Ovary (tissue), 3 donors: ENCODE measurements at regions not wholly inside any gene's neighbourhood (a gene's known extent, or its start where the extent isn't known, plus 50 kb on each side); places are given as distances from the start of the nearest gene placed in this dataset.
"Not testable (repeated sequence)": the region's sequence is repeated elsewhere in the genome, so short reads cannot be mapped to it uniquely, and the experiment has no call there.

Experiments used
- CTCF ChIP-seq, 3 donors: fragments of 450-650 bp in 2 of 3; fragments of 200-600 bp in 1 of 3; IDR thresholded peaks; one replicate each; pipeline versions ENCODE4 v1.5.1 to v1.8.0; 2016 to 2022; ENCODE audit warnings: antibody characterized with exemption in 3 of 3, mild to moderate bottlenecking in 1 of 3
- EP300 ChIP-seq: sonication (generic); formaldehyde crosslinking; IDR thresholded peaks from one replicate; pipeline ENCODE4 v1.6.1; 2017; ENCODE audit warnings: antibody characterized with exemption
- donor health status: DM: no; HTN: no; CAD: no.

GRCh38 chr20:30297878-30298595 is 959.4 kb upstream of the DEFB115 start:
- TF ChIP-seq CTCF (IDR thresholded peaks at IDR 0.05); EP300: not testable (repeated sequence)
